Activated naive CD4-positive, alpha-beta T cell treated with Interleukin-2 at 50 U/mL for 16 hours (primary cell): ENCODE measurements at regions not wholly inside any gene's neighbourhood (a gene's known extent, or its start where the extent isn't known, plus 50 kb on each side); places are given as distances from the start of the nearest gene placed in this dataset.
"Not testable (repeated sequence)": the region's sequence is repeated elsewhere in the genome, so short reads cannot be mapped to it uniquely, and the experiment has no call there.

Experiments
- DNase-seq: peaks from one replicate; pipeline ENCODE4 v3.0.0-alpha.2; 2020

GRCh38 chrX:68994135-68994890, 165.5 kb downstream of the EFNB1 start:
- DNase-seq = no peak

GRCh38 chrX:68992821-68993397, 164.1 kb downstream of the EFNB1 start:
- no peak for DNase-seq

GRCh38 chrX:68991691-68992345, 163.0 kb downstream of the EFNB1 start:
- no peak for DNase-seq

GRCh38 chrX:68990948-68991347, 162.1 kb downstream of the EFNB1 start:
- DNase-seq = no peak

- DNase-seq = no peak
Measured at GRCh38 chrX:68989865-68990606, 161.2 kb downstream of the EFNB1 start.

DNA sequence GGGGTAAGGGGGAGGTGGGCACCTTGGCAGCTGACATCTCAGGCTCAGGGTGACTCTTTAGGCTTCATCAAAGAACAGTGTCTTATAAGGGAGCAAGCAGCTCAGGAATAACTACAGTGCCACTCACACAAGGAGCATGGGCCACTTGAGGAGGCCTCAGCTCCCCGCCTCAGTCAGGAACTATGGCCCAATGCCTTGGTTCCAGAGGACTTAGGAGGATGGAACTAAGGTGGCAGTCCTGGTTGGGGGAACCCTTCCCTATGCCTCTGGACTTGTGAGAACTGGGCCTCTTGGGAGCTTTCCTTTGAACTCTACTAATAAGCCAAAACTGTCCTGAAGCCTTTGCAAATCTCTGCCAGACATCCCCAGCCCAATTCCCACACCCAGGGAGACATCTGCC, 160.6 kb downstream of the EFNB1 start:
- no peak for DNase-seq

DNA sequence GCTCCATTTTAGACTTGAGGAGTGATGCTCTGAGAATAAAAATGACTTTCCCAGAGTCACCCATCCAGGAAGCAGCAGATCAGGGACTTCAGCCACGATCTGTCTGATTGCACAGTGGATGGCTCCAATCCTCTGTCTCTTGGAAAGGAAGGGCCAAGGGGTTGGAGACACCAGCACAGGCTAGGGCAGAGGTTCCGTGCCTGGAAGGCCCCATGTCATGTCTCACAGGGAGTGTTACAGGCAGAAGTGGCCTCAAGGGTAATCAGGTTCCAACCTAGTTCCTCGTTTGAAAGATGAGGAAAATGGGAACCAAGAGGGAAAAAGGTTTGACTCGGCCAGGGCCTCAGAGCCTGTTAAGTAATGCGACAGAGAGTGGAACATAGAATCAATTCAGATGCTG, 160.0 kb downstream of the EFNB1 start:
- no peak for DNase-seq

GRCh38 chrX:68985135-68985755, 156.4 kb downstream of the EFNB1 start:
- DNase-seq = no peak

DNA sequence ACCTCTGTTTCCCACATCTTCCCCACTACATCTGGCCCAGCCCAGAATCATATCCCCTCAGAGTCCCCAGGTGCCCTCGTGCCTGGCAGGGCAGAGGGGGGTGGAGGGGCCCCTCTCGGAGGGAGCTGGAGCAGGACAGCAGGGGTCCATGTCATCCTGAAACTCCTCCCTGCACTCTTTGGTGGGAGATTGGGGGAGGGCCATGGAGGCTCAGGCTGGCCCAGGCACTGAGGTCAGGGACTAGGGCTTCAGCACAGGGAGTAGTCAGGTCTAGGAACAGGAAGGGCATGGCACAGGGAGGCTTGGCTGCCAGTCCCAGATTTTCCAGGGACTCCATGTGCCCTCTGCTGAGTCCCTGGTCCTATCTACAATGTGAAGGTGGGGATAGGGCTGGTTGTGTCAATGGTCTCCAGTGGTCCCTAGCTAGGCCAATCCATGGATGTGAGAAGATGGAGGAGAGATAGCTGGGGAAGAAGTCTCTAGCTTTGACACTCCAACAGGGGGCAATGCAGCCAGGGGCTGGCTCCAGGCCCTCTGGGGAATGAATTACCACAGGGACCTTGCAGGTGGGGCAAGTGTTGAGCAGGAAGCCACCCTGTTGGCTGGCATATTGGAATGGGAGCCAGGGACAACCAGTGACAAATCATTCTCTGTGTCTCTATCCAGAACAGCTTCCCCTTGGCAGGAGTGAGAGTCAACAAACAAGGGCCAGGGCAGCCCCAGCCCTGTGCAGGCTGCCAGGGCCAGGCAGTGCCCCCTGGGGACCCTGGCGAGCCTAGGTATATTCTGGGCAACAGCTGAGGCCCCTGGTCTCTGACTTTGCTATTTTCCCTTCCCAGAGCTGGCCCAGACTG, 154.4 kb downstream of the EFNB1 start:
- DNase-seq = no peak

- no peak for DNase-seq
Measured at GRCh38 chrX:68982476-68982875, 153.7 kb downstream of the EFNB1 start.

- no peak for DNase-seq
Measured at GRCh38 chrX:68980906-68981616, 152.2 kb downstream of the EFNB1 start.

GRCh38 chrX:68978655-68979054, 149.8 kb downstream of the EFNB1 start:
- DNase-seq = no peak

- no peak for DNase-seq
Measured at GRCh38 chrX:68978255-68978654, 149.4 kb downstream of the EFNB1 start.

DNA sequence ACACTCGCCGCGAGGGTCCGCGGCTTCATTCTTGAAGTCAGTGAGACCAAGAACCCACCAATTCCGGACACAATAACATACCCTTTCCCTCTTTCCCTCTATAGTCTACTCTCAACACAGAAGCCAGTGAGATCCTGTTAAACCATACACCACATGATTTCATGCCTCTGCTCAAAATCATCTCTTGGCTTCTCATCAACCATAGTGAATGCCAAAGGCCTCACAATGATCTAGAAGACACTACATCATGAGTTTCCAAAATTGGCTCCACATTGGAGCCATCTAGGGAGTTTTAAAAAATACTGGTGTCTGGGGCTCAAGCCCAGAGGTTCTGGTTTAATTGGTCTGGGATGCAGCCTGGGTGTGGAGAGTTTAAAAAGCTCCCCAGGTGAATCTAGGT, 124.5 kb downstream of the EFNB1 start:
- no peak for DNase-seq

DNA sequence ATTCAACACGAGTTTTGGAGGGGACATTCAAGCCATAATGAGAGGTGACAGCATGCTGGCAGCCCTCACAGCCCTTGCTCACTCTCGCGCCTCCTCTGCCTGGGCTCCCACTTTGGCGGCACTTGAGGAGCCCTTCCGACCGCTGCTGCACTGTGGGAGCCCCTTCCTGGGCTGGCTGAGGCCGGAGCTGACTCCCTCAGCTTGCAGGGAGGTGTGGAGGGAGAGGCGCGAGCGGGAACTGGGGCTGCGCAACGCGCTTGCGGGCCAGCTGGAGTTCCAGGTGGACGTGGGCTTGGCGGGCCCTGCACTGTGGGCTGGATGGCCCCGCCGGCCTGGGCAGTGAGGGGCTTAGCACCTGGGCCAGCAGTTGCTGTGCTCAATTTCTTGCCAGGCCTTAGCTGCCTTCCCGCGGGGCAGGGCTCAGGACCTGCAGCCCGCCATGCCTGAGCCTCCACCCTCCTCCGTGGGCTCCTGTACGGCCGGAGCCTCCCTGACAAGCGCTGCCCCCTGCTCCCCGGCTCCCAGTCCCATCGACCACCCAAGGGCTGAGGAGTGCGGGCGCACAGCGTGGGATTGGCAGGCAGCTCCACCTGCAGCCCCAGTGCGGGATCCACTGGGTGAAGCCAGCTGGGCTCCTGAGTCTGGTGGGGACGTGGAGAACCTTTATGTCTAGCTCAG, 123.3 kb downstream of the EFNB1 start:
- DNase-seq = not testable (repeated sequence)

DNA sequence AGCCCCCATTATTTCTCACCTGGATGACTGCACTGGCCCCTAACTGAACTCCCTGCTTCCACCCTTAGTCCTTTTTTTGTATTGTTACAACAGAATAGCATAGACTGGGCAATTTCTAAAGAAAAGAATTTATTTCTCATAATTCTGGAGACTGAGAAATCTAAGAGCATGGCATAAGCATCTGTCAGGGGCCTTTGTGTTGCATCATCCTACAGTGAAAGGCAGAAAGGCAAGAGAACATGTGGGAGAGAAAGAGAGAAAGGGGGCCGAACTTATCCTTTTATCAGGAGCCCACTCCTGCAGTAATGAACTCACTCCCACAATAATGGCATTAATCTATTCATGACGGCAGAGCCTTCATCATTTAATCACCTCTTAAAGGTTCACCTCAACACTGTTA, 122.1 kb downstream of the EFNB1 start:
- no peak for DNase-seq

DNA sequence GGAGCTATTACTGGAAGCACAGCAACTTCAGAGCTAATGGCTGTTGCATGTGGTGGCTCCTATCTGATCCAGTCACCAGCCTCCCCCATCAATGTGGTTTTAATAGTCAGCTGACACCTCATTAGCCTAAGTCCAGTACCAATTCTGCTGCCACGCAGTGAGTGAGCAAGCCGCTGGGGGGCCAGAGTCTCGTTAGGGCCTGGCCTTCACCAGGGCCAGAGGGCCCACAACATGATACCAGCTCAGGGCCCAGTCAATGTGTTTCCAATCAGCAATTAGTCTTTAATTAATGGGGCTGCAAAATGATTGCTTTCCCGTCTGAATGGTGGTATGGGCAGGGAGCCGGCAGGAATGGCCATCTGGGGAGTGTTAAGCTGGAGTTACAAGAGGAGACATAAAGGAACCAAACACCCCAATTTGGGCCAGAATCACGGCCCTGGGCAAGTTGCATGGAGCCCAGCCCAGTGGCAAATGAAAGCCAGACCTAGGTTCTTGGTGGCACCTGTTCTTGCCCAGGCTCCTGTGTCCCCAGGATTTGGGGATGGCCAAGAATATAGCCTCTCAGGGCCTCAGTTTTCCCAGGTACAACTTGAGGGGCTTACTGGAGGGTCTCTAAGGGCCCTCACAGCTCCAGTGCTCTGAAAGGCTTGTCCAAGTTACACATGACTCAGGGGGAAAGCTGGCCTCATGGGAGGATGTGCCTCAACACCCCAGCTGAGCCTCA, 119.2 kb downstream of the EFNB1 start:
- DNase-seq = no peak

GRCh38 chrX:68945603-68946228, 116.9 kb downstream of the EFNB1 start:
- no peak for DNase-seq

DNA sequence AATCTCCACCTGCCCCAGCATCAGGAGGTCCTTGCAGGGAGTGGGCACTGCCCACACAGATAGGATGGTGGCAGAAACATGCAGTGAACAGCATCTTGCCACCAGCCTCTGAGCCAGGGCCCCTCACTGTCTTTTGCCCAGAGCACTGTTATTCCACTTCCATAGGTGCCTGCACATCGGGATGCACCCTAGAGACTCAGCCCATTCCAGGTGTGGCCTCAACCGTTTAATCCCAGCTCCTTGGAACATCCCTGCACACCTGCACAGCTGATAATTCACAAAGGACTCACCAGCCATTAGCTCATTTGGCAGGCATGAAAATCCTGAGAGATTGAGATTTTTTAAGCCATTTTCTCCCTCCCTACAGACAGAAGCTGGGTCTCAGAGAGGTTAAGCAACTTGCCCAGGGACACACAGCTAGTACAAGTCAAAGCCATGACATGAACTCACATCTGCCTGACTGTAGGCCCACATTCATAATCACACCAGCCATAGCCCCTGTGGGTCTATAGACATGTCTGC, 116.3 kb downstream of the EFNB1 start:
- DNase-seq = no peak
